Osteocyte (in vitro differentiated cells): ENCODE measurements at regions not wholly inside any gene's neighbourhood (a gene's known extent, or its start where the extent isn't known, plus 50 kb on each side); places are given as distances from the start of the nearest gene placed in this dataset.

Source experiments
- DNase-seq: peaks from one replicate; pipeline ENCODE4 v3.0.0; 2021; ENCODE audit warnings: mixed read lengths; ENCODE audit not compliant: unreplicated experiment; ENCODE audit errors: extremely low spot score
- H3K27ac Mint-ChIP-seq: one replicate; pipeline ENCODE4 v1.8.0; 2021; ENCODE audit warnings: mild to moderate bottlenecking, mixed read lengths; ENCODE audit not compliant: unreplicated experiment
- H3K27me3 Mint-ChIP-seq: one replicate; pipeline ENCODE4 v1.8.0; 2021; ENCODE audit warnings: mixed read lengths; ENCODE audit not compliant: unreplicated experiment
- H3K36me3 Mint-ChIP-seq: one replicate; pipeline ENCODE4 v1.8.0; 2021; ENCODE audit warnings: mixed read lengths; ENCODE audit not compliant: unreplicated experiment
- H3K4me1 Mint-ChIP-seq: one replicate; pipeline ENCODE4 v1.8.0; 2021; ENCODE audit warnings: mixed read lengths; ENCODE audit not compliant: unreplicated experiment
- H3K4me3 Mint-ChIP-seq: one replicate; pipeline ENCODE4 v1.8.0; 2021; ENCODE audit warnings: mild to moderate bottlenecking, moderate library complexity, mixed read lengths; ENCODE audit not compliant: unreplicated experiment
- H3K9me3 Mint-ChIP-seq: one replicate; pipeline ENCODE4 v1.8.0; 2021; ENCODE audit warnings: mixed read lengths; ENCODE audit not compliant: unreplicated experiment
- CTCF ChIP-seq: fragments of 200-600 bp; sonication (generic); IDR thresholded peaks from 2 replicates; pipeline ENCODE4 v1.5.0; 2021; ENCODE audit warnings: antibody characterized with exemption, mild to moderate bottlenecking, moderate library complexity

GRCh38 chrX:125953814-125954213 lies 212.3 kb downstream of the DCAF12L2 start:
- H3K27ac Mint-ChIP-seq, result no peak overlapping the region
- DNase-seq, result no peak
- no peaks in the 10 kb centered on the region for H3K36me3 Mint-ChIP-seq
- H3K4me1 Mint-ChIP-seq, result no peaks in the 10 kb centered on the region
- no peak overlapping the region for H3K4me3 Mint-ChIP-seq
- H3K9me3 Mint-ChIP-seq, result peaks cover 30% of the 10 kb centered on the region
- H3K27me3 Mint-ChIP-seq, result no peaks in the 10 kb centered on the region
- no peak for TF ChIP-seq CTCF

DNA sequence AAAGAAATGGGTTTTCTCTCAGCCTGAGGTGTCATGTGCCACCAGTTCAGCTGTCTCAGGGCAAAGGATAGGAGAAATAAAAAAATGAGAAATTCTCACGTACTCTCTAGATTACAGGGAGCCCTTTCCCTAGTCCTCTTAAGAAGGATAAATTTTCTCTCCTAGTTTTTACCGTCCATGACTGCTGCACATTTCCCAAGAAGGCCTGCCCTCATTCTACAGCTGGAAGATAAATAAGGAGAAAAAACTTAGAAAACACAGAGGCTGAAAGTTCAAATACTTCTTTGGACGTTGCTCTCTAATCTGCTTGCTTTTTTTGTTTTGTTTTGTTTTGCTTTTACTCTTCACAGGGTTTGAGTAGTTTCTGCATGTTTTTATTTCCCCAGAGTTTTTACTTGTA lies 211.9 kb downstream of the DCAF12L2 start:
- no peaks in the 10 kb centered on the region for H3K4me1 Mint-ChIP-seq
- no peak for DNase-seq
- H3K9me3 Mint-ChIP-seq, result peaks cover 30% of the 10 kb centered on the region

DNA sequence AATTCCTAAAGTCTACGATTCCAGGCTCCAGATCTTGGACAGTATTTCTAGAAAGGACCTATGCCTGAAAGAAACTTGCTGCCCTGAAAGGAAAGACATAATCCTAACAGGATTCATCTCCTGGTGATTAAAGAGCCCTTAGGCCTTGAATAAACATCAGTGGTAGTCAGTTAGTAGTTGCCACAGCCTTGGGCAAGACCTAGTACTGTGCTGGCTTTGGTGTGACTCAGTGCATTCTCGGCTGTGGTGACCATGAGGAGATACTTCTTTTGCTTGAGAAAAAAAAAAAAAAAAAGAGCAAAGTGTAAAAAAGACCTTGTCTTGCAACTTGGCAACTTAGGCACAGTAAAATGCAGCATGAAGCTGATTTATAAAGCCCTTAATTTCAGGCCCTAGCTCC lies 188.2 kb downstream of the DCAF12L2 start:
- DNase-seq, result no peak
- H3K4me1 Mint-ChIP-seq, result no peaks in the 10 kb centered on the region
- no peak overlapping the region for H3K4me3 Mint-ChIP-seq
- no peaks in the 10 kb centered on the region for H3K36me3 Mint-ChIP-seq
- no peak overlapping the region for H3K27ac Mint-ChIP-seq
- no peaks in the 10 kb centered on the region for H3K27me3 Mint-ChIP-seq
- H3K9me3 Mint-ChIP-seq, result peaks cover 26% of the 10 kb centered on the region
- no peak for TF ChIP-seq CTCF

More for the DNA sequence above, 211.9 kb downstream of the DCAF12L2 start:
- no peak overlapping the region for H3K27ac Mint-ChIP-seq
- no peak for TF ChIP-seq CTCF
- no peaks in the 10 kb centered on the region for H3K36me3 Mint-ChIP-seq
- no peak overlapping the region for H3K4me3 Mint-ChIP-seq
- H3K27me3 Mint-ChIP-seq, result no peaks in the 10 kb centered on the region

DNA sequence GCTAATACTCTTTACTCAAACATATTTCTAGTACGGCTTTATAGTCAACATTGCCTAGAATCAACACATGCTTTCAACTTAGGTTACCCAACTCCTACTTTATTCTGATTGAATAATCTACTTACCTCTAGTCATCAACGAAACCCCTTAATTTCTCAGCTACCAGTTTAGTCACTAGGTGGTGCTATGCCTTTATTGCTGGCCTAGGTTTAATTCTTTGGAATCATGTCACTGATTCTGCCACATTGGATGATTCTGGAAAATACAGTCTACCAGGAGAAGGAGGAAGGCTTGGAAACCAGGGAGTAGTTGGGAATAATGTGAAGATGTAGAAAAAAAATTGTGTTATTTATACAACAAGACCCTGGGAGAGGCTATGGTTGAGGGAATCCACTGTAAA lies 167.7 kb downstream of the DCAF12L2 start:
- Mint-ChIP-seq H3K4me3 (no peak overlapping the region), H3K27ac (no peak overlapping the region), H3K36me3 (no peaks in the 10 kb centered on the region), H3K9me3 (peaks cover 4% of the 10 kb centered on the region), H3K27me3 (no peaks in the 10 kb centered on the region), H3K4me1 (no peaks in the 10 kb centered on the region)
- peak; percentile 38 for TF ChIP-seq CTCF
- no peak for DNase-seq

- no peak overlapping the region for H3K4me3 Mint-ChIP-seq
- no peaks in the 10 kb centered on the region for H3K36me3 Mint-ChIP-seq
- no peak overlapping the region for H3K27ac Mint-ChIP-seq
- no peaks in the 10 kb centered on the region for H3K4me1 Mint-ChIP-seq
- peaks cover 61% of the 10 kb centered on the region for H3K9me3 Mint-ChIP-seq
- no peak for DNase-seq
- no peaks in the 10 kb centered on the region for H3K27me3 Mint-ChIP-seq
- no peak for TF ChIP-seq CTCF
These were observed 138.9 kb downstream of the DCAF12L2 start for GRCh38 chrX:126027229-126027628.
